WERI-Rb-1 (cell line): ENCODE measurements at regions not wholly inside any gene's neighbourhood (a gene's known extent, or its start where the extent isn't known, plus 50 kb on each side); places are given as distances from the start of the nearest gene placed in this dataset.
A peak's percentile ranks its signal among the peaks of the same experiment; 100 is the strongest.

Experiments used
- DNase-seq: peaks from one replicate; pipeline ENCODE4 v3.0.0-alpha.2; 2020
- H3K27ac ChIP-seq: fragments of 250-450 bp; sonication (Bioruptor Pico); 2 replicates; pipeline ENCODE4 v1.5.1; 2020; ENCODE audit warnings: mild to moderate bottlenecking, moderate library complexity
- H3K27me3 ChIP-seq: fragments of 250-450 bp; sonication (Bioruptor Pico); 2 replicates; pipeline ENCODE4 v1.5.1; 2021; ENCODE audit warnings: mild to moderate bottlenecking, low read depth, moderate library complexity; ENCODE audit not compliant: insufficient read depth, severe bottlenecking
- H3K36me3 ChIP-seq: fragments of 250-450 bp; sonication (Bioruptor Pico); 2 replicates; pipeline ENCODE4 v1.5.1; 2020; ENCODE audit warnings: mild to moderate bottlenecking, moderate library complexity
- H3K4me3 ChIP-seq: 2 replicates; pipeline ENCODE4 v1.5.1; 2011; ENCODE audit warnings: low read depth, mild to moderate bottlenecking, control low read depth, low read length
- H3K9me3 ChIP-seq: fragments of 250-450 bp; sonication (Bioruptor Pico); 2 replicates; pipeline ENCODE4 v1.5.1; 2021; ENCODE audit warnings: mild to moderate bottlenecking, moderate library complexity; ENCODE audit not compliant: severe bottlenecking
- TF ChIP-seq, protein P1 (sequence below): IDR thresholded peaks from 2 replicates; pipeline ENCODE4 v1.5.1; 2011; ENCODE audit warnings: low read depth, mild to moderate bottlenecking, control low read depth, inconsistent platforms, low read length

DNA sequence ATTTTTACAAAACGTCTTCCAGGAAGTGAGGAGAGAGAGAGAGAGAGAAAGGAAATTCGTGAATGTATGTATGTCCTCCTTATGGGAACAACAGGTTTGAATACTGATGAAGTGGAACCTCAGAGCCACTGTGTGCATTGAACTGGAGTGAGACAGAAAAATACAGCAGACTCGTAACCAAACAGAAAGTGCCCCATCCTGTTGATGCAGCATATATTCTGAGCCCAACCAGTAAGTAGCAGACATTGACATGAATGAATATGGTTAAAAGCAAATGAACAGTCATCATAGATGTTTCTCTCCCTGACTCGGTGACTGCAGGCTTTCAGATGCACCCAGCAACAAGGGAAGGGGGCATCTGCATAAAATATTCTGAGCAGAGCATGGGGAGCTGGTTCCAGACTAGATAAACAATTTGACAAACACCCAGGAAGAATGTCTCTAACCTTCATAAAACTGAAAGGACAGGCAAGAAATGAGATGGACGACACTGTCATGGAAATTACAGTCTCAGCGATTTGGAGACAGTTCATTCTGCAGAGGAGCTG is 471.0 kb upstream of the PBX1 start:
- Histone ChIP-seq H3K27ac (no peak overlapping the region), H3K36me3 (no peaks in the 10 kb centered on the region), H3K4me3 (no peak overlapping the region), H3K27me3 (no peaks in the 10 kb centered on the region), H3K9me3 (peaks cover 12% of the 10 kb centered on the region)
- DNase-seq: no peak
- TF ChIP-seq, protein P1, sequence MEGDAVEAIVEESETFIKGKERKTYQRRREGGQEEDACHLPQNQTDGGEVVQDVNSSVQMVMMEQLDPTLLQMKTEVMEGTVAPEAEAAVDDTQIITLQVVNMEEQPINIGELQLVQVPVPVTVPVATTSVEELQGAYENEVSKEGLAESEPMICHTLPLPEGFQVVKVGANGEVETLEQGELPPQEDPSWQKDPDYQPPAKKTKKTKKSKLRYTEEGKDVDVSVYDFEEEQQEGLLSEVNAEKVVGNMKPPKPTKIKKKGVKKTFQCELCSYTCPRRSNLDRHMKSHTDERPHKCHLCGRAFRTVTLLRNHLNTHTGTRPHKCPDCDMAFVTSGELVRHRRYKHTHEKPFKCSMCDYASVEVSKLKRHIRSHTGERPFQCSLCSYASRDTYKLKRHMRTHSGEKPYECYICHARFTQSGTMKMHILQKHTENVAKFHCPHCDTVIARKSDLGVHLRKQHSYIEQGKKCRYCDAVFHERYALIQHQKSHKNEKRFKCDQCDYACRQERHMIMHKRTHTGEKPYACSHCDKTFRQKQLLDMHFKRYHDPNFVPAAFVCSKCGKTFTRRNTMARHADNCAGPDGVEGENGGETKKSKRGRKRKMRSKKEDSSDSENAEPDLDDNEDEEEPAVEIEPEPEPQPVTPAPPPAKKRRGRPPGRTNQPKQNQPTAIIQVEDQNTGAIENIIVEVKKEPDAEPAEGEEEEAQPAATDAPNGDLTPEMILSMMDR: no peak

DNA sequence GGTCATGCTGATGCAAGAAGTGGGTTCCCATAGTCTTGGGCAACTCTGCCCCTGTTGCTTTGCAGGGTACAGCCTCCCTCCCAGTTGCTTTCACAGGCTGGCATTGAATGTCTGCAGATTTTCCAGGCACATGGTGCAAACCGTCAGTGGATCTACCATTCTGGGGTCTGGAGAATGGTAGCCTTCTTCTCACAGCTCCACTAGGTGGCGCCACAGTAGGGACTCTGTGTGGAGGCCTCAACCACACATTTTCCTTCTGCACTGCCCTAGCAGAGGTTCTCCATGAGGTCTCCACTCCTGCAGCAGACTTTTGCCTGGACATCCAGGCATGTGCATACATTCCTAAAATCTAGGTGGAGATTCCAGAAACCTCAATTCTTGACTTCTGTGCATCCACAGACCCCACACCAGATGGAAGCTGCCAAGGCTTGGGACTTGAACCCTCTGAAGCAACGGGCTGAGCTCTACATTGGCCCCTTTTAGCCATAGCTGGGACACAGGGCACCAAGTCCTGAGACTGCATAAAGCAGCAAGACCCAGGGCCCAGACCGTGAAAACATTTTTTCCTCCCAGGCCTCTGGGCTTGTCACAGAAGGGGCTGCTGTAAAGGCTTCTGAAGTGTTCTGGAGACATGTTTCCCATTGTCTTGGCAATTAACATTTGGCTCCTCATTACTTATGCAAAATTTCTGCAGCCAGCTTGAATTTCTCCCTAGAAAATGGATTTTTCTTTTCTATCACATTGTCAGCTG is 466.2 kb upstream of the PBX1 start:
- no peak overlapping the region for H3K4me3 ChIP-seq
- TF ChIP-seq, protein P1: peak; percentile 65
- DNase-seq: peak; percentile 59

DNA sequence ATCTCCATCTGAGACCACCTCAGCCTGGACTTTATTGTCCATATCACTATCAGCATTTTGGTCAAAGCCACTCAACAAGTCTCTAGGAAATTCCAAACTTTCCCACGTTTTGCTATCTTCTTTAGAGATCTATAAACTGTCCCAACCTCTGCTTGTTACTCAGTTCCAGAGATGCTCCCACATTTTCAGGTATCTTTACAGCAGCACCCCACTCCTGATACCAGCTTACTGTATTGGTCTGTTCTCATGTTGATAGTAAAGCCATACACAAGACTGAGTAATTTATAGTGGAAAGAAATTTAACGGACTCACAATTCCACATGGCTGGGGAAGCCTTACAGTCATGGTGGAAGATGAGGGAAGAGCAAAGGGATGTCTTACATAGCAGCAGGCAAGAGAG is 465.4 kb upstream of the PBX1 start:
- H3K9me3 ChIP-seq: peaks cover 12% of the 10 kb centered on the region
- no peaks in the 10 kb centered on the region for H3K36me3 ChIP-seq
- TF ChIP-seq, protein P1: no peak
- DNase-seq: no peak
- no peak overlapping the region for H3K4me3 ChIP-seq
- H3K27me3 ChIP-seq: no peaks in the 10 kb centered on the region
- no peak overlapping the region for H3K27ac ChIP-seq

More for the DNA sequence above, 466.2 kb upstream of the PBX1 start:
- Histone ChIP-seq H3K9me3 (peaks cover 12% of the 10 kb centered on the region), H3K27ac (no peak overlapping the region), H3K27me3 (no peaks in the 10 kb centered on the region), H3K36me3 (no peaks in the 10 kb centered on the region)

DNA sequence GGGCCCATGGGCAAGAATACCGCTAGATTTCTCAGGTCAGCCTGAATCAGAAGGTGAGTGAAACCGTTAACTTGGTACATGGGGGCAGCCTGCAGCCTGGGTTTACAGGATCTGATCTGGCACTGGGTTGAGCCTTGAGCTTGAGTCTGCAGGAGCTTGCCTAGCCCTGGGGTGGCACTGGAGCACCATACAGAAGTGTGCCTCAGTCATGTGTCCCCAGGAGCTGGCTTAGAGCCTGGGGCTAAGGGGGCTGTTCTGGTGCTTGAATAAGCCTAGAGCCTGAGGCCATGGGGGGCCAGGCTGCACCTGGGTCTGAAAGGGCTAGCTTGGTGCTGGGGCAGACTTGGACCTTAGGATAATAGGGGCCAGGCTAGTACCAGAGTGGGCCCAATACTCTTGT is 457.2 kb upstream of the PBX1 start:
- Histone ChIP-seq H3K36me3 (no peaks in the 10 kb centered on the region), H3K27me3 (no peaks in the 10 kb centered on the region), H3K27ac (no peak overlapping the region), H3K4me3 (no peak overlapping the region), H3K9me3 (no peaks in the 10 kb centered on the region)
- TF ChIP-seq, protein P1: no peak
- no peak for DNase-seq

DNA sequence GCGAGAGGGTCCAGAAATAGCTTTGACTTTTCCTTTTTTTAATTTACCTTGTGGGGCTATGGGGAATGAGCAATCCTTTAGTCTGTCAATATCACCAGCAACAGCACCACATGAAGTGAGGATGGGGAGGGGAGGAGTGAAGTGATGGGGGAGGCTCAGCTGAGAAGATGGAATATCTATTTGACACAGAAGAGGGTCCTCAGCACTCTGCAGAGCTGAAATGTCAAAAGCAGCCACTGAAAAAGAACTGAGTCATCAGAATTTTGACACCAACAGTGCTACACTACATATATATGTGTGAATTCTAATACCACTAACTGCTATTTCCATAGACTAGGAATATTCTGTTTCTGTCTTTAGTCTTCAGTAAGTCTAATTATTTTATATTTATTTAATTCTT is 427.0 kb upstream of the PBX1 start:
- no peaks in the 10 kb centered on the region for H3K27me3 ChIP-seq
- DNase-seq: no peak
- no peaks in the 10 kb centered on the region for H3K36me3 ChIP-seq
- peaks cover 2% of the 10 kb centered on the region for H3K9me3 ChIP-seq
- no peak overlapping the region for H3K4me3 ChIP-seq
- TF ChIP-seq, protein P1: no peak
- no peak overlapping the region for H3K27ac ChIP-seq
